OCI-LY1 (cell line): ENCODE measurements at regions not wholly inside any gene's neighbourhood (a gene's known extent, or its start where the extent isn't known, plus 50 kb on each side); places are given as distances from the start of the nearest gene placed in this dataset.

Source experiments
- H2AFZ ChIP-seq: fragments of 200-600 bp; sonication (generic), shearing (Covaris generic); 2 replicates; pipeline ENCODE4 v1.6.0; 2014; ENCODE audit warnings: antibody characterized with exemption, mild to moderate bottlenecking, low read length
- H3F3A ChIP-seq: fragments of 200-600 bp; sonication (generic), shearing (Covaris generic); 2 replicates; pipeline ENCODE4 v1.6.0; 2014; ENCODE audit warnings: mild to moderate bottlenecking, antibody characterized with exemption, low read length, moderate library complexity; ENCODE audit not compliant: insufficient read depth
- H3K27ac ChIP-seq: fragments of 200-600 bp; sonication (generic); 2 replicates; pipeline ENCODE4 v1.5.1; 2014; ENCODE audit warnings: low read length, mixed run types, mild to moderate bottlenecking, low read depth; ENCODE audit not compliant: poor library complexity, severe bottlenecking
- H3K27me3 ChIP-seq: fragments of 200-600 bp; sonication (generic); 2 replicates; pipeline ENCODE4 v1.6.0; 2014; ENCODE audit warnings: antibody characterized with exemption, mild to moderate bottlenecking, low read length, moderate library complexity; ENCODE audit not compliant: insufficient read depth
- H3K36me3 ChIP-seq: fragments of 200-600 bp; sonication (generic); 2 replicates; pipeline ENCODE4 v1.6.1; 2014; ENCODE audit warnings: mild to moderate bottlenecking, antibody characterized with exemption, low read length, moderate library complexity, mixed read lengths; ENCODE audit not compliant: insufficient read depth
- H3K4me1 ChIP-seq: fragments of 200-600 bp; sonication (generic); 2 replicates; pipeline ENCODE4 v1.5.1; 2014; ENCODE audit warnings: mild to moderate bottlenecking, low read length, moderate library complexity; ENCODE audit not compliant: insufficient read depth, severe bottlenecking
- H3K4me2 ChIP-seq: fragments of 200-600 bp; sonication (generic), shearing (Covaris generic); 2 replicates; pipeline ENCODE4 v1.6.1; 2014; ENCODE audit warnings: low read length
- H3K4me3 ChIP-seq: fragments of 200-600 bp; sonication (generic); 2 replicates; pipeline ENCODE4 v1.5.1; 2014; ENCODE audit warnings: low read length, low read depth, mild to moderate bottlenecking, mixed read lengths; ENCODE audit not compliant: poor library complexity, severe bottlenecking
- H3K79me2 ChIP-seq: fragments of 200-600 bp; shearing (Covaris generic); 2 replicates; pipeline ENCODE4 v1.6.1; 2016; ENCODE audit warnings: mixed run types, low read length, mixed read lengths; ENCODE audit not compliant: insufficient read depth
- H3K9ac ChIP-seq: fragments of 200-600 bp; sonication (generic), shearing (Covaris generic); 2 replicates; pipeline ENCODE4 v1.6.1; 2014; ENCODE audit warnings: mild to moderate bottlenecking, low read length, mixed read lengths
- H3K9me2 ChIP-seq: fragments of 200-600 bp; sonication (generic), shearing (Covaris generic); 2 replicates; pipeline ENCODE4 v1.6.1; 2014; ENCODE audit warnings: low read depth, mild to moderate bottlenecking, low read length, mixed read lengths
- H3K9me3 ChIP-seq: fragments of 200-600 bp; shearing (Covaris generic); 2 replicates; pipeline ENCODE4 v1.6.1; 2014; ENCODE audit warnings: low read length, mixed read lengths
- H4K20me1 ChIP-seq: fragments of 200-600 bp; sonication (generic), shearing (Covaris generic); 2 replicates; pipeline ENCODE4 v1.6.0; 2016; ENCODE audit warnings: mild to moderate bottlenecking, low read length; ENCODE audit not compliant: insufficient read depth
- EZH2 ChIP-seq: fragments of 200-600 bp; sonication (generic), shearing (Covaris generic); IDR thresholded peaks from 2 replicates; pipeline ENCODE4 v1.8.0; 2017; ENCODE audit warnings: borderline replicate concordance, mixed run types, mild to moderate bottlenecking, antibody characterized with exemption, low read length, moderate library complexity, mixed read lengths
- TF ChIP-seq, protein P1 (sequence below): fragments of 200-600 bp; sonication (generic), shearing (Covaris generic); IDR thresholded peaks from 2 replicates; pipeline ENCODE4 v1.5.1; 2017; ENCODE audit warnings: mild to moderate bottlenecking, antibody characterized with exemption, low read length, moderate library complexity, mixed read lengths

DNA sequence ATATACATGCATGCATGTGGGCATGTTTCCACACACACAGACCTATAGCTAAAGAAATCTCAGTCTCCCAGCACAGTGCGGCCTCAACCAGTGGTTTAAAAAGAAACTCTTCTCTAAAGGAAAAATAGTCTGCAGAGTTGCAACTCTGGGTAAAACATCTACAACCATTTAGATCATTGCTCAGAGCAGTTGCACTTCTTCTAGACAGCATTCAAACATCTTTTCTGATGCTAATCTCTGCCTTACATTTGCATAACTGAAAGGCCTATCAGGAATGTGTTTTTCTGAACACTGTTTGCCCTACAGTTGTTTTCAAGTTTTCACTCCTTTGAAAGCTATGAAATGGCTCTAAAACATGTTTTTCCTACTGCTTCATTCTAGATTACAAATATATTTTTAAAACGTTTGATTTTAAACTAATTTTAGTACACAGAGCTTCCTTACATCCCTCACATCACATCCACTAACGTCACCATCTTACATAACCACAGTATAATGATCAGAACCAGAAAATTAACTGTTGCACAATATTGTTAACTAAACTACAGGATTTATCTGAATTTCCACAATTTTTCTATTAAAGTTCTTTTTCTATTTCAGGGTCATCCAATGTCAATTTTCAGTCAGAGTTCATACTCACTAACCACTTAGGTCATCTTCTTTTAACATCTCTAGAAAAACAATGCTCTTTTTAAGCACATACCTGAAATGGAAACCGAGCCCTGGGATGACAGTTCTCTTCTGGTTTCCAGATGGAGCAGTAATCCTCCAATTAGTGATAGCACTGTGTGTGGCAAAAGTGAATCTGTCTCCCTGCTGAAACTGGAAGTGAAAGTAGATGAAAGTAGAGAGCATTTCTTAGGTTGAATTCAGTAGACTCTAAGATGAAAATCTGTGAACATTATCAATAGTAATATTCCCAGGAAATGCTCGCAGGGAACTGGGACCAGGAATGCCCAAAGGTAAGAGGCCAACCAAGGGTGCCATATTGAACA is 501.6 kb upstream of the GCFC2 start:
- H3K36me3 ChIP-seq: no peaks in the 10 kb centered on the region
- no peak overlapping the region for H3K9ac ChIP-seq
- no peaks in the 10 kb centered on the region for H3K27me3 ChIP-seq
- no peak for TF ChIP-seq EZH2
- TF ChIP-seq, protein P1, sequence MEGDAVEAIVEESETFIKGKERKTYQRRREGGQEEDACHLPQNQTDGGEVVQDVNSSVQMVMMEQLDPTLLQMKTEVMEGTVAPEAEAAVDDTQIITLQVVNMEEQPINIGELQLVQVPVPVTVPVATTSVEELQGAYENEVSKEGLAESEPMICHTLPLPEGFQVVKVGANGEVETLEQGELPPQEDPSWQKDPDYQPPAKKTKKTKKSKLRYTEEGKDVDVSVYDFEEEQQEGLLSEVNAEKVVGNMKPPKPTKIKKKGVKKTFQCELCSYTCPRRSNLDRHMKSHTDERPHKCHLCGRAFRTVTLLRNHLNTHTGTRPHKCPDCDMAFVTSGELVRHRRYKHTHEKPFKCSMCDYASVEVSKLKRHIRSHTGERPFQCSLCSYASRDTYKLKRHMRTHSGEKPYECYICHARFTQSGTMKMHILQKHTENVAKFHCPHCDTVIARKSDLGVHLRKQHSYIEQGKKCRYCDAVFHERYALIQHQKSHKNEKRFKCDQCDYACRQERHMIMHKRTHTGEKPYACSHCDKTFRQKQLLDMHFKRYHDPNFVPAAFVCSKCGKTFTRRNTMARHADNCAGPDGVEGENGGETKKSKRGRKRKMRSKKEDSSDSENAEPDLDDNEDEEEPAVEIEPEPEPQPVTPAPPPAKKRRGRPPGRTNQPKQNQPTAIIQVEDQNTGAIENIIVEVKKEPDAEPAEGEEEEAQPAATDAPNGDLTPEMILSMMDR: no peak
- H3K27ac ChIP-seq: no peak overlapping the region
- no peak overlapping the region for H2AFZ ChIP-seq
- H3K9me3 ChIP-seq: no peaks in the 10 kb centered on the region
- H3K4me1 ChIP-seq: no peaks in the 10 kb centered on the region
- H3F3A ChIP-seq: no peaks in the 10 kb centered on the region
- H3K9me2 ChIP-seq: no peaks in the 10 kb centered on the region
- H3K4me3 ChIP-seq: no peak overlapping the region
- no peaks in the 10 kb centered on the region for H3K79me2 ChIP-seq
- no peaks in the 10 kb centered on the region for H4K20me1 ChIP-seq
- no peak overlapping the region for H3K4me2 ChIP-seq

DNA sequence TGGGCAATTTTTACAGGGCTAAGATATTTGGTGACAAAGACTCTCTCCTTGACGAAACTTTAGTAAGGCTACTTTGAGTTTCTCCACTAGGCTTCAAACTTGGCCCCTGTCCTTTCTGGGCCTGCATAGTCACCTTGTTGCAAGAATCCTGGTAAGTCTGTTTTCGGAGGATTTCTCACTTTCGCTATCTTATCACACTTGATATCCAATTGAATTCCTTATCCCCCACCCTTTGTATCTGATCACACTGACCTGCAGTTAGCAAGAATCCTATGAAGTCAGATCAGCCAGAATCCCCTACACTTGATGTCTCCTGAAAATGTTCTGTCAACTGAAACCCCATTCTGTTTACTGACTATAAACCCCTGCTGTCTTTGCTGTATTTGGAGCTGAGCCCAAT is 499.8 kb upstream of the GCFC2 start:
- Histone ChIP-seq H3K4me2 (no peak overlapping the region), H3K36me3 (no peaks in the 10 kb centered on the region), H3K27ac (no peak overlapping the region), H2AFZ (no peak overlapping the region), H3K9me3 (no peaks in the 10 kb centered on the region), H4K20me1 (no peaks in the 10 kb centered on the region), H3K4me3 (no peak overlapping the region), H3K9ac (no peak overlapping the region), H3K4me1 (no peaks in the 10 kb centered on the region), H3F3A (no peaks in the 10 kb centered on the region), H3K9me2 (no peaks in the 10 kb centered on the region), H3K79me2 (no peaks in the 10 kb centered on the region), H3K27me3 (no peaks in the 10 kb centered on the region)
- TF ChIP-seq, protein P1: no peak
- no peak for TF ChIP-seq EZH2

DNA sequence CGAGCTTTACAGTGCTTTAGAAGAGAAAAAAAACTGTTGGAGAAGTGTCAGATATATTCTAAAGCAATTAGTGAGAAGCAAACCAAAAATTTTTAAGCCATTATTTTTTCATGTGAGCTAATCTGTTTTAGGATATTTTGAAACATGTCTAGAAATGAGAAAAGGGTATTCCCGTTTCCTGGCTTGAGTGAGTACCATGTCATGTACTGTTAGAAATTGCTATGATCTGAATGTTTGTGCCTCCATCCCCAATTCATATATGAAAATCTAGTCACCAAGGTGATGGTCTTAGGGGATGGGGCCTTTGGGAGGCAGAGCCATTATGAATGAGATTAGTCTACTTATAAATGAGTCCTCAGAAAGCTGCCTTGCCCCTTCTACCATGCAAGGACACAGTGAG is 493.3 kb upstream of the GCFC2 start:
- no peaks in the 10 kb centered on the region for H3F3A ChIP-seq
- H3K27me3 ChIP-seq: no peaks in the 10 kb centered on the region
- no peaks in the 10 kb centered on the region for H3K79me2 ChIP-seq
- no peaks in the 10 kb centered on the region for H3K4me1 ChIP-seq
- no peaks in the 10 kb centered on the region for H3K9me3 ChIP-seq
- H3K9me2 ChIP-seq: no peaks in the 10 kb centered on the region
- no peaks in the 10 kb centered on the region for H3K36me3 ChIP-seq
- H3K4me3 ChIP-seq: no peak overlapping the region
- H4K20me1 ChIP-seq: no peaks in the 10 kb centered on the region
- H2AFZ ChIP-seq: no peak overlapping the region
- H3K27ac ChIP-seq: no peak overlapping the region
- TF ChIP-seq EZH2: no peak
- TF ChIP-seq, protein P1: no peak
- no peak overlapping the region for H3K9ac ChIP-seq
- no peak overlapping the region for H3K4me2 ChIP-seq
